ENCODE measurements at regions not wholly inside any gene's neighbourhood (a gene's known extent, or its start where the extent isn't known, plus 50 kb on each side); places are given as distances from the start of the nearest gene placed in this dataset.

- DNase-seq = no peak
Observed at GRCh38 chr6:6704103-6705060, 115.9 kb downstream of the LY86 start.

- DNase-seq = no peak
Observed at GRCh38 chr6:6705061-6705425, 116.5 kb downstream of the LY86 start.

- no peak for DNase-seq
Observed at GRCh38 chr6:6705915-6706675, 117.6 kb downstream of the LY86 start.

- no peak for DNase-seq
Observed at GRCh38 chr6:6707143-6707542, 118.6 kb downstream of the LY86 start.

GRCh38 chr6:6709106-6709505, 120.6 kb downstream of the LY86 start:
- DNase-seq = no peak

- no peak for DNase-seq
Observed at GRCh38 chr6:6711031-6711785, 122.7 kb downstream of the LY86 start.

- DNase-seq = no peak
Observed at GRCh38 chr6:6711832-6712448, 123.4 kb downstream of the LY86 start.

- no peak for DNase-seq
Observed at GRCh38 chr6:6712449-6713403, 124.2 kb downstream of the LY86 start.

- no peak for DNase-seq
Observed at GRCh38 chr6:6713657-6714056, 125.1 kb downstream of the LY86 start.

- DNase-seq = no peak
Observed at GRCh38 chr6:6714118-6714897, 125.8 kb downstream of the LY86 start.

- no peak for DNase-seq
Observed at GRCh38 chr6:6714953-6715352, 126.4 kb downstream of the LY86 start.

- no peak for DNase-seq
Observed at GRCh38 chr6:6715465-6715864, 126.9 kb downstream of the LY86 start.

GRCh38 chr6:6716998-6717763, 128.7 kb downstream of the LY86 start:
- DNase-seq = no peak

GRCh38 chr6:6717953-6718352, 129.4 kb downstream of the LY86 start:
- DNase-seq = no peak

GRCh38 chr6:6721606-6722005, 133.1 kb downstream of the LY86 start:
- no peak for DNase-seq

- no peak for DNase-seq
Observed at GRCh38 chr6:6722195-6722594, 133.7 kb downstream of the LY86 start.

- DNase-seq = no peak
Observed at GRCh38 chr6:6723361-6723760, 134.8 kb downstream of the LY86 start.

- DNase-seq = no peak
Observed at GRCh38 chr6:6723921-6724538, 135.5 kb downstream of the LY86 start.

Data from stimulated activated CD4-positive, alpha-beta T cell treated with anti-CD3 and anti-CD28 coated beads, Interleukin-2, amount 100 ng/mL, for 24 hours (primary cell).